H9 (cell line): ENCODE measurements at regions not wholly inside any gene's neighbourhood (a gene's known extent, or its start where the extent isn't known, plus 50 kb on each side); places are given as distances from the start of the nearest gene placed in this dataset.

Source experiments
- DNase-seq: peaks from one replicate; pipeline ENCODE4 v3.0.0-alpha.2; 2017
- H2AFZ ChIP-seq: one replicate; pipeline ENCODE4 v1.6.1; 2013; ENCODE audit warnings: mild to moderate bottlenecking, low read length, control low read depth, moderate library complexity
- H2AK5ac ChIP-seq: 2 replicates; pipeline ENCODE4 v1.6.1; 2013; ENCODE audit warnings: low read length, control low read depth, mixed read lengths; ENCODE audit not compliant: insufficient read length
- H2BK120ac ChIP-seq: one replicate; pipeline ENCODE4 v1.6.1; 2013; ENCODE audit warnings: low read depth, mild to moderate bottlenecking, low read length, control low read depth, inconsistent platforms; ENCODE audit not compliant: poor library complexity, severe bottlenecking
- H2BK12ac ChIP-seq: 2 replicates; pipeline ENCODE4 v1.6.1; 2013; ENCODE audit warnings: low read length, control low read depth, mixed read lengths, low read depth; ENCODE audit not compliant: insufficient read length
- H2BK15ac ChIP-seq: 2 replicates; pipeline ENCODE4 v1.6.1; 2013; ENCODE audit warnings: low read depth, low read length, control low read depth
- H2BK20ac ChIP-seq: one replicate; pipeline ENCODE4 v1.6.1; 2013; ENCODE audit warnings: low read depth, mild to moderate bottlenecking, low read length, control low read depth, inconsistent platforms; ENCODE audit not compliant: poor library complexity, severe bottlenecking
- H2BK5ac ChIP-seq: 2 replicates; pipeline ENCODE4 v1.6.1; 2013; ENCODE audit warnings: low read length, control low read depth, mixed read lengths; ENCODE audit not compliant: insufficient read length
- H3K14ac ChIP-seq: 2 replicates; pipeline ENCODE4 v1.6.1; 2013; ENCODE audit warnings: low read length, control low read depth; ENCODE audit not compliant: insufficient read depth
- H3K18ac ChIP-seq: 2 replicates; pipeline ENCODE4 v1.6.1; 2013; ENCODE audit warnings: low read depth, mild to moderate bottlenecking, mixed read lengths, low read length, control low read depth; ENCODE audit not compliant: insufficient read length
- H3K23ac ChIP-seq: 2 replicates; pipeline ENCODE4 v1.6.1; 2013; ENCODE audit warnings: low read length, control low read depth, mixed read lengths, low read depth; ENCODE audit not compliant: insufficient read length
- H3K23me2 ChIP-seq: 2 replicates; pipeline ENCODE4 v1.6.1; 2013; ENCODE audit warnings: low read depth, mild to moderate bottlenecking, mixed read lengths, low read length, control low read depth; ENCODE audit not compliant: insufficient read length, poor library complexity, severe bottlenecking
- H3K27ac ChIP-seq: 2 replicates; pipeline ENCODE4 v1.5.1; 2013; ENCODE audit warnings: low read length, control low read depth, mixed read lengths, low read depth; ENCODE audit not compliant: insufficient read length
- H3K27me3 ChIP-seq: 2 replicates; pipeline ENCODE4 v1.6.1; 2013; ENCODE audit warnings: low read length, control low read depth, inconsistent platforms; ENCODE audit not compliant: insufficient read depth
- H3K4ac ChIP-seq: 2 replicates; pipeline ENCODE4 v1.6.1; 2013; ENCODE audit warnings: low read depth, mild to moderate bottlenecking, control low read depth, inconsistent platforms, low read length, moderate library complexity
- H3K4me1 ChIP-seq: 2 replicates; pipeline ENCODE4 v1.6.1; 2013; ENCODE audit warnings: low read length, control low read depth, inconsistent platforms; ENCODE audit not compliant: insufficient read depth
- H3K4me2 ChIP-seq: 2 replicates; pipeline ENCODE4 v1.6.1; 2013; ENCODE audit warnings: low read length, control low read depth, mixed read lengths; ENCODE audit not compliant: insufficient read length, insufficient read depth
- H3K56ac ChIP-seq: 2 replicates; pipeline ENCODE4 v1.6.1; 2013; ENCODE audit warnings: low read depth, mild to moderate bottlenecking, mixed read lengths, low read length, control low read depth; ENCODE audit not compliant: insufficient read length
- H3K79me1 ChIP-seq: 2 replicates; pipeline ENCODE4 v1.6.1; 2013; ENCODE audit warnings: low read depth, mild to moderate bottlenecking, moderate library complexity, low read length, control low read depth, inconsistent platforms; ENCODE audit not compliant: insufficient read depth, poor library complexity, severe bottlenecking
- H3K79me2 ChIP-seq: 2 replicates; pipeline ENCODE4 v1.6.1; 2013; ENCODE audit warnings: low read length, control low read depth, inconsistent platforms; ENCODE audit not compliant: insufficient read depth
- H3K9ac ChIP-seq: 2 replicates; pipeline ENCODE4 v1.6.1; 2013; ENCODE audit warnings: low read length, control low read depth, mixed read lengths; ENCODE audit not compliant: insufficient read length; ENCODE audit errors: extremely low read depth
- H3K9me3 ChIP-seq: one replicate; pipeline ENCODE4 v1.6.1; 2013; ENCODE audit warnings: low read depth, low read length, inconsistent platforms; ENCODE audit not compliant: control insufficient read depth
- H3T11ph ChIP-seq: one replicate; pipeline ENCODE4 v1.6.1; 2013; ENCODE audit warnings: mild to moderate bottlenecking, low read length, control low read depth, inconsistent platforms
- H4K20me1 ChIP-seq: one replicate; pipeline ENCODE4 v1.6.1; 2013; ENCODE audit not compliant: control insufficient read depth, insufficient read length, insufficient read depth
- H4K5ac ChIP-seq: 2 replicates; pipeline ENCODE4 v1.6.1; 2013; ENCODE audit warnings: low read depth, mild to moderate bottlenecking, mixed read lengths, low read length, control low read depth; ENCODE audit not compliant: insufficient read length
- H4K8ac ChIP-seq: replicated peaks from 2 replicates; pipeline ENCODE4 v1.6.1; 2013; ENCODE audit warnings: low read length, control low read depth, mixed read lengths, low read depth; ENCODE audit not compliant: insufficient read length
- H4K91ac ChIP-seq: 2 replicates; pipeline ENCODE4 v1.6.1; 2013; ENCODE audit warnings: low read depth, mild to moderate bottlenecking, moderate library complexity, mixed read lengths, low read length, control low read depth; ENCODE audit not compliant: insufficient read length
- H3K27ac Mint-ChIP-seq, 3 experiments: 2 replicates in 2 of 3; 3 replicates in 1 of 3; pipeline ENCODE4 v1.8.0; 2020 to 2021; ENCODE audit warnings: mixed read lengths in 3 of 3, mild to moderate bottlenecking in 1 of 3, moderate library complexity in 1 of 3
- H3K27me3 Mint-ChIP-seq: 2 replicates; pipeline ENCODE4 v1.8.0; 2021; ENCODE audit warnings: low read depth, mild to moderate bottlenecking, moderate library complexity, mixed read lengths
- H3K36me3 Mint-ChIP-seq, 3 experiments: 2 replicates in 2 of 3; 3 replicates in 1 of 3; pipeline ENCODE4 v1.8.0; 2020 to 2021; ENCODE audit warnings: low read depth in 3 of 3, mixed read lengths in 3 of 3; ENCODE audit not compliant: insufficient read depth in 1 of 3
- H3K4me1 Mint-ChIP-seq, 2 experiments: 2 replicates each; pipeline ENCODE4 v1.8.0; 2020; ENCODE audit warnings: mixed read lengths in 2 of 2
- H3K4me3 Mint-ChIP-seq, 2 experiments: 2 replicates in 1 of 2; 3 replicates in 1 of 2; pipeline ENCODE4 v1.8.0; 2020 to 2021; ENCODE audit warnings: mild to moderate bottlenecking in 2 of 2, mixed read lengths in 2 of 2, moderate library complexity in 1 of 2
- H3K9me3 Mint-ChIP-seq, 2 experiments: 2 replicates in 1 of 2; 3 replicates in 1 of 2; pipeline ENCODE4 v1.8.0; 2020; ENCODE audit warnings: mild to moderate bottlenecking in 2 of 2, mixed read lengths in 2 of 2, moderate library complexity in 1 of 2
- WGBS: extraction: QIAGEN DNeasy Blood & Tissue Kit; methylation state at CpG from one replicate; pipeline ENCODE4 v1.1.7; 2013; ENCODE audit warnings: missing lambda C conversion rate, low lambda C conversion rate, mixed read lengths; ENCODE audit not compliant: insufficient read length; ENCODE audit errors: extremely low coverage; 5-methylcytosine and 5-hydroxymethylcytosine counted together
- TF ChIP-seq, protein P1 (sequence below): fragments of 200-600 bp; sonication (generic); conservative IDR thresholded peaks from 3 replicates; pipeline ENCODE4 v1.8.0; 2021; ENCODE audit warnings: antibody characterized with exemption, mild to moderate bottlenecking

DNA sequence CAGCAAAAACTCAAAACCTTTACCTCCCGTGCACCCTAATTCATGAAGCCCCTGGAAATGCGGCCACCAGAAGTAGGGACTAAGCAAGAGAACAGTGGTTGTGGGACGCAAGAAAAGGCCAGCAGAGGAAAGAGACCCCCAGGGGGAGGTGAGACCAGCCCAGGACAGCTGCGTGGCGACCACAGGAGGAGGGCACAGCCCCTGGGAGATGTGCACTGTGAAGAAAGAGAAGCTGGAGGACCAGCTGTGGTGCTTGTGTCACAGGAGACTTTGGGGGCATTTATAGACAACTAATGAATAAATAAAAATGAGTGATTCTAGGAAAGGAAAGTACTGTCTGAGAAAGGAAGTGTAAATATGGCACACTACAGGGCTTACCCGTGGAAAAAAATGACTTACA, 263.8 kb downstream of the EIPR1 start:
- Histone ChIP-seq H4K91ac (no peak overlapping the region), H2BK120ac (no peak overlapping the region), H2AK5ac (no peak overlapping the region), H3K27me3 (no peaks in the 10 kb centered on the region), H3K27ac (no peak overlapping the region), H3K9me3 (no peaks in the 10 kb centered on the region), H3K18ac (no peak overlapping the region), H3K4me2 (no peak overlapping the region), H3K4me1 (no peaks in the 10 kb centered on the region; the same call in 1 of the 2 replicates), H3K23me2 (no peaks in the 10 kb centered on the region), H3K14ac (no peak overlapping the region), H2BK12ac (no peak overlapping the region), H2BK15ac (no peak overlapping the region), H3K56ac (no peak overlapping the region), H2BK20ac (no peak overlapping the region), H2BK5ac (no peak overlapping the region), H3K4ac (no peak overlapping the region), H3K79me2 (no peaks in the 10 kb centered on the region), H3K23ac (no peak overlapping the region), H2AFZ (no peak overlapping the region), H4K5ac (no peak overlapping the region), H4K20me1 (no peaks in the 10 kb centered on the region), H3T11ph (no peak overlapping the region), H3K79me1 (no peaks in the 10 kb centered on the region), H4K8ac (no peak overlapping the region), H3K9ac (no peak overlapping the region)
- no peaks in the 10 kb centered on the region for H3K36me3 Mint-ChIP-seq
- DNase-seq = no peak
- no CpG with 5 or more reads among the region's 6 CpGs for WGBS
- H3K4me3 Mint-ChIP-seq = no peak overlapping the region
- peaks cover 7 to 9% of the 10 kb centered on the region in 2 experiments; a peak in 4 of 5 replicates for H3K9me3 Mint-ChIP-seq
- H3K4me1 Mint-ChIP-seq = peaks cover 16 to 17% of the 10 kb centered on the region in 2 experiments
- no peak overlapping the region for H3K27ac Mint-ChIP-seq
- peaks cover 2% of the 10 kb centered on the region for H3K27me3 Mint-ChIP-seq
- TF ChIP-seq, protein P1, sequence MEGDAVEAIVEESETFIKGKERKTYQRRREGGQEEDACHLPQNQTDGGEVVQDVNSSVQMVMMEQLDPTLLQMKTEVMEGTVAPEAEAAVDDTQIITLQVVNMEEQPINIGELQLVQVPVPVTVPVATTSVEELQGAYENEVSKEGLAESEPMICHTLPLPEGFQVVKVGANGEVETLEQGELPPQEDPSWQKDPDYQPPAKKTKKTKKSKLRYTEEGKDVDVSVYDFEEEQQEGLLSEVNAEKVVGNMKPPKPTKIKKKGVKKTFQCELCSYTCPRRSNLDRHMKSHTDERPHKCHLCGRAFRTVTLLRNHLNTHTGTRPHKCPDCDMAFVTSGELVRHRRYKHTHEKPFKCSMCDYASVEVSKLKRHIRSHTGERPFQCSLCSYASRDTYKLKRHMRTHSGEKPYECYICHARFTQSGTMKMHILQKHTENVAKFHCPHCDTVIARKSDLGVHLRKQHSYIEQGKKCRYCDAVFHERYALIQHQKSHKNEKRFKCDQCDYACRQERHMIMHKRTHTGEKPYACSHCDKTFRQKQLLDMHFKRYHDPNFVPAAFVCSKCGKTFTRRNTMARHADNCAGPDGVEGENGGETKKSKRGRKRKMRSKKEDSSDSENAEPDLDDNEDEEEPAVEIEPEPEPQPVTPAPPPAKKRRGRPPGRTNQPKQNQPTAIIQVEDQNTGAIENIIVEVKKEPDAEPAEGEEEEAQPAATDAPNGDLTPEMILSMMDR = no peak
